Smooth muscle cell (in vitro differentiated cells): ENCODE measurements at regions not wholly inside any gene's neighbourhood (a gene's known extent, or its start where the extent isn't known, plus 50 kb on each side); places are given as distances from the start of the nearest gene placed in this dataset.

Source experiments
- DNase-seq: peaks from one replicate; lab custom pipeline; 2025; ENCODE audit not compliant: unreplicated experiment; lab: John Stamatoyannopoulos, UW
- H2AFZ ChIP-seq: fragments of 200-600 bp; sonication (generic); 2 replicates; pipeline ENCODE4 v1.6.0; 2016; ENCODE audit warnings: antibody characterized with exemption, low read depth, mild to moderate bottlenecking
- H3F3A ChIP-seq: fragments of 200-600 bp; sonication (generic); 2 replicates; pipeline ENCODE4 v1.6.0; 2017; ENCODE audit warnings: antibody characterized with exemption, low read depth
- H3K27ac ChIP-seq: fragments of 200-600 bp; sonication (generic); 2 replicates; pipeline ENCODE4 v1.5.1; 2016; ENCODE audit warnings: low read depth, mild to moderate bottlenecking
- H3K27me3 ChIP-seq: fragments of 200-600 bp; sonication (generic); 2 replicates; pipeline ENCODE4 v1.6.1; 2016; ENCODE audit warnings: low read depth, mild to moderate bottlenecking
- H3K36me3 ChIP-seq: fragments of 200-600 bp; sonication (generic); 2 replicates; pipeline ENCODE4 v1.5.1; 2016; ENCODE audit warnings: low read depth
- H3K4me1 ChIP-seq: fragments of 200-600 bp; sonication (generic); 2 replicates; pipeline ENCODE4 v1.5.1; 2016; ENCODE audit warnings: low read depth
- H3K4me2 ChIP-seq: fragments of 200-600 bp; sonication (generic); 2 replicates; pipeline ENCODE4 v1.6.0; 2016; ENCODE audit warnings: mild to moderate bottlenecking
- H3K4me3 ChIP-seq: fragments of 200-600 bp; sonication (generic); 2 replicates; pipeline ENCODE4 v1.5.1; 2016; ENCODE audit warnings: mild to moderate bottlenecking
- H3K79me2 ChIP-seq: fragments of 200-600 bp; sonication (generic); 2 replicates; pipeline ENCODE4 v1.6.0; 2016; ENCODE audit warnings: low read depth, mild to moderate bottlenecking
- H3K9ac ChIP-seq: fragments of 200-600 bp; sonication (generic); 2 replicates; pipeline ENCODE4 v1.6.0; 2016; ENCODE audit warnings: low read depth
- H3K9me3 ChIP-seq: fragments of 200-600 bp; sonication (generic); replicated peaks from 2 replicates; pipeline ENCODE4 v1.5.1; 2016; ENCODE audit warnings: low read depth
- H4K20me1 ChIP-seq: fragments of 200-600 bp; sonication (generic); 2 replicates; pipeline ENCODE4 v1.6.0; 2016; ENCODE audit warnings: low read depth
- CTCF ChIP-seq: fragments of 200-600 bp; sonication (generic); IDR thresholded peaks from 2 replicates; pipeline ENCODE4 v1.5.1; 2017; ENCODE audit warnings: borderline replicate concordance, mild to moderate bottlenecking, antibody characterized with exemption; ENCODE audit not compliant: insufficient read depth, poor library complexity, severe bottlenecking
- WGBS: methylation state at CpG from one replicate; pipeline ENCODE4 v1.1.7; 2016; ENCODE audit warnings: low lambda C conversion rate; 5-methylcytosine and 5-hydroxymethylcytosine counted together

- no peaks in the 10 kb centered on the region for H3K4me1 ChIP-seq
- WGBS = 79% methylated on average over 2 of the region's 2 CpGs
- no peak overlapping the region for H3K4me3 ChIP-seq
- H3K4me2 ChIP-seq = no peak overlapping the region
- H3K27ac ChIP-seq = no peak overlapping the region
- DNase-seq = no peak
- TF ChIP-seq CTCF = no peak
- H3K36me3 ChIP-seq = no peaks in the 10 kb centered on the region
- H3F3A ChIP-seq = no peaks in the 10 kb centered on the region
- no peaks in the 10 kb centered on the region for H3K27me3 ChIP-seq
- no peaks in the 10 kb centered on the region for H4K20me1 ChIP-seq
- H3K79me2 ChIP-seq = no peaks in the 10 kb centered on the region
- H3K9ac ChIP-seq = no peak overlapping the region
- H2AFZ ChIP-seq = no peak overlapping the region
- H3K9me3 ChIP-seq = no peaks in the 10 kb centered on the region
These were observed 70.3 kb upstream of the MROH9 start for GRCh38 chr1:170864876-170865538.

- no peaks in the 10 kb centered on the region for H3K4me1 ChIP-seq
- H3K9me3 ChIP-seq = no peaks in the 10 kb centered on the region
- 72% methylated on average over 1 of the region's 1 CpG for WGBS
- no peaks in the 10 kb centered on the region for H3K79me2 ChIP-seq
- H3F3A ChIP-seq = no peaks in the 10 kb centered on the region
- H2AFZ ChIP-seq = no peak overlapping the region
- H4K20me1 ChIP-seq = no peaks in the 10 kb centered on the region
- no peak overlapping the region for H3K27ac ChIP-seq
- H3K36me3 ChIP-seq = no peaks in the 10 kb centered on the region
- H3K9ac ChIP-seq = no peak overlapping the region
- H3K4me3 ChIP-seq = no peak overlapping the region
- H3K4me2 ChIP-seq = no peak overlapping the region
- no peak for TF ChIP-seq CTCF
- no peak for DNase-seq
- H3K27me3 ChIP-seq = no peaks in the 10 kb centered on the region
These were observed 68.7 kb upstream of the MROH9 start for GRCh38 chr1:170866646-170867045.

- Histone ChIP-seq H3F3A (no peaks in the 10 kb centered on the region), H3K9ac (no peak overlapping the region)
These were observed 63.5 kb upstream of the MROH9 start for GRCh38 chr1:170871868-170872267.

More at GRCh38 chr1:170871868-170872267, 63.5 kb upstream of the MROH9 start:
- DNase-seq = no peak
- Histone ChIP-seq H2AFZ (no peak overlapping the region), H3K4me2 (no peak overlapping the region), H3K36me3 (no peaks in the 10 kb centered on the region), H3K27ac (no peak overlapping the region), H3K9me3 (no peaks in the 10 kb centered on the region), H3K27me3 (peaks cover 9% of the 10 kb centered on the region), H3K79me2 (no peaks in the 10 kb centered on the region), H3K4me1 (peaks cover 4% of the 10 kb centered on the region), H3K4me3 (no peak overlapping the region), H4K20me1 (no peaks in the 10 kb centered on the region)
- WGBS = 80% methylated on average over 3 of the region's 3 CpGs
- no peak for TF ChIP-seq CTCF
